ENCODE measurements at regions not wholly inside any gene's neighbourhood (a gene's known extent, or its start where the extent isn't known, plus 50 kb on each side); places are given as distances from the start of the nearest gene placed in this dataset.

DNA sequence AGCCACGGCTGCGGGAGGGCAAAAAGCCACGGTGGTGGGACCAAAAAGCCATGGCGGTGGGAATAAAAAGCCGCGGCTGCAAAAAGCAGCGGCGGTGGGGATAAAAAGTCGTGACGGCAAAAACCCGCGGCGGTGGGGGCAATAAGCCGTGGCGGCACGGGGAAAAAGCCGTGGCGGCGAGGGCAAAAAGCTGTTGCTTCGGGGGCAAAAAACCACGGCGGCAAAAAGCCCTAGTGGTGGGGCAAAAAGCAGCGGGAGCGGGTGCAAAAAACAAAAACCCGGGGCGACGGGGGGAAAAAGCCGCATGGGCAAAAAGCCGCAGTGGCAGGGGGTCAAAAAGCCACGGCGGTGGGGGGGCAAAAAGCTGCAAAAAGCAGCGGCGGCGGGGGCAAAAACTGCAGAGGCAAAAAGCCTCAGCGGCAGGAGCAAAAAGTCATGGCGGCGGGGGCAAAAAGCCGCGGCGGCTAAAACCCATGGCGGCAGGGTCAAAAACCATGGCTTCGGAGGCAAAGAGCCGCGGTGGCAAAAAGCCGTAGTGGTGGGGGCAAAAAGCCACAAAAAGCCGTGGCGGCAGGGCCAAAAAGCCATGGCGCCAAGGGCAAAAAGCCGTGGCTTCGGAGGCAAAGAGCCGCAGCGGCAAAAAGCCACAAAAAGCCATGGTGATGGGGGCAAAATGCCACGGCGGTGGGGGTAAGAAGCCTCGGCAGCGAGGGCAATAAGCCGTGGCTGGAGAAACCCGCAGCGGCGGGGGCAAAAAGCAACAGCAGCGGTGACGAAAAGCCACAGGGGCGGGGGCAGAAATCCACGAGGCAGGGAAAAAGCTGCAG, 525.8 kb downstream of the ZNF33B start:
- Histone ChIP-seq H3K27me3 (replicated peaks in 1 of 2; ENCODE audit: control insufficient read depth in 2 of 2, extremely low read depth in 1 of 2, insufficient read depth in 2 of 2, low read length in 1 of 2) (no peaks in the 10 kb centered on the region), H3K36me3 (ENCODE audit: control insufficient read depth in 2 of 2, extremely low read depth in 1 of 2, insufficient read depth in 1 of 2, low read length in 1 of 2) (no peaks in the 10 kb centered on the region), H3K27ac (ENCODE audit: low read length) (no peak overlapping the region), H3K9me3 (no peaks in the 10 kb centered on the region), H3K4me1 (ENCODE audit: control insufficient read depth in 1 of 2, extremely low read depth in 1 of 2, insufficient read depth in 2 of 2, low read length in 2 of 2) (no peaks in the 10 kb centered on the region), H3K4me3 (ENCODE audit: control insufficient read depth in 1 of 2, extremely low read depth in 1 of 2, low read length in 1 of 2) (no peak overlapping the region)
- H3K27ac Mint-ChIP-seq: no peak overlapping the region
- H3K4me3 Mint-ChIP-seq: no peak overlapping the region
- ChIA-PET CTCF (no interaction called here), POLR2A (no interaction called here)
- no peak for ATAC-seq (replicated peaks in 1 of 4)
- DNase-seq: no peak
- 85% methylated on average over 64 of the region's 64 CpGs for WGBS (ENCODE audit: insufficient coverage)
- H3K27me3 Mint-ChIP-seq: no peaks in the 10 kb centered on the region
- H3K4me1 Mint-ChIP-seq: no peaks in the 10 kb centered on the region
- H3K36me3 Mint-ChIP-seq: no peaks in the 10 kb centered on the region
- peaks cover 3 to 14% (median 5%) of the 10 kb centered on the region in 3 donors for H3K9me3 Mint-ChIP-seq

DNA sequence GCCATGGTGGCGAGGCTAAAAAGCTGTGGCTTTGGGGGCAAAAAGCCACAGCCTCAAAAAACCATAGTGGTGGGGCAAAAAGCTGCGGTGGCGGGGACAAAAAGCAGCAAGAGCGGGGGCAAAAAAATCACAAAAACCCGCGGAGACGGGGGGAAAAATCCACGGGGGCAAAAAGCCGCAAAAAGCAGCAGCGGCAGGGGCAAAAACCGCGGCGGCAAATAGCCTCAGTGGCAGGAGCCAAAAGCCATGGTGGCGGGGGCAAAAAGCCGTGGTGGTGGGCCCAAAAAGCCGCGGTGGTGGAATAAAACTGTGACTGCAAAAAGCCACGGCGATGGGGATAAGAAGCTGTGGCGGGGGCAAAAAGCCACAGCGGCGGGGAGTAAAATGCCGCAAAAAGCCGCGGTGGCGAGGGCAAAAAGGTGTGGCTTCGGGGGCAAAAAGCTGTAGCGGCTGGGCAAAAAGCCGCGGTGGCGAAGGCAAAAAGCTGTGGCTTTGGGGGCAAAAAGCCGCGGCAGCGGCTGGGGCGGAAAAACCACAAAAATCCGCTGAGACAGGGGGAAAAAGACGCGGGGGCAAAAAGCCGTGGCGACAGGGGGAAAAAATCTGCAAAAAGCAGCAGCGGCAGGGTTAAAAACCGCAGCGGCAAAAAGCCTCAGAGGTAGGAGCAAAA, 526.6 kb downstream of the ZNF33B start:
- no peaks in the 10 kb centered on the region for H3K9me3 ChIP-seq
- Mint-ChIP-seq H3K36me3 (no peaks in the 10 kb centered on the region), H3K27ac (no peak overlapping the region), H3K4me1 (no peaks in the 10 kb centered on the region), H3K4me3 (no peak overlapping the region), H3K9me3 (peaks cover 3 to 11% (median 5%) of the 10 kb centered on the region in 3 donors), H3K27me3 (no peaks in the 10 kb centered on the region)
- DNase-seq (no peak), ATAC-seq (replicated peaks in 1 of 4) (no peak)
- ChIA-PET CTCF (no interaction called here), POLR2A (no interaction called here)
- WGBS (ENCODE audit: insufficient coverage): 87% methylated on average over 43 of the region's 43 CpGs
- peak overlapping the region in 1 of 2 donors; percentile 38 for H3K4me3 ChIP-seq (ENCODE audit: control insufficient read depth in 1 of 2, extremely low read depth in 1 of 2, low read length in 1 of 2)
- H3K27ac ChIP-seq (ENCODE audit: low read length): no peak overlapping the region
- no peaks in the 10 kb centered on the region for H3K36me3 ChIP-seq (ENCODE audit: control insufficient read depth in 2 of 2, extremely low read depth in 1 of 2, insufficient read depth in 1 of 2, low read length in 1 of 2)
- no peaks in the 10 kb centered on the region for H3K4me1 ChIP-seq (ENCODE audit: control insufficient read depth in 1 of 2, extremely low read depth in 1 of 2, insufficient read depth in 2 of 2, low read length in 2 of 2)
- H3K27me3 ChIP-seq (replicated peaks in 1 of 2; ENCODE audit: control insufficient read depth in 2 of 2, extremely low read depth in 1 of 2, insufficient read depth in 2 of 2, low read length in 1 of 2): no peaks in the 10 kb centered on the region

DNA sequence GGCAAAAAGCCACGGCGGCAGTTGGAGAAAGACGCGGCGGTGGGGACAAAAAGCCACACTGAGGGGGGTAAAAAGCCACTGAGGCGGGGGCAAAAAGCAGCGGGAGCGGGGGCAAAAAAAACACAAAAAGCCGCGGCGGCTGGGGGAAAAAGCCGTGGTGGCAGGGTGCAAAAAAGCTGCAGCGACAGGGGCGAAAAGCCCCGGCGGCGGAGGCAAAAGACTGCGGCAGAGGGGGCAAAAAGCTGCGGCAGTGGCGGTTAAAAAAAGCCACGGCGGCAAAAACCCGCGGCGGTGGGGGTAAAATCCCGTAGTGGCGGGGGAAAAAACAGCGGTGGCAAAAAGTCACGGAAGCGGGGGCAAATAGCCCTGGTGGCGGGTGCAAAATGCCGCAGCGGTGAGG, 527.3 kb downstream of the ZNF33B start:
- H3K36me3 ChIP-seq (ENCODE audit: control insufficient read depth in 2 of 2, extremely low read depth in 1 of 2, insufficient read depth in 1 of 2, low read length in 1 of 2): no peaks in the 10 kb centered on the region
- CTCF ChIA-PET: no interaction called here
- no peak for ATAC-seq (replicated peaks in 1 of 4)
- no peak overlapping the region for H3K4me3 Mint-ChIP-seq
- H3K4me1 ChIP-seq (ENCODE audit: control insufficient read depth in 1 of 2, extremely low read depth in 1 of 2, insufficient read depth in 2 of 2, low read length in 2 of 2): no peaks in the 10 kb centered on the region
- no peak for DNase-seq
- H3K36me3 Mint-ChIP-seq: no peaks in the 10 kb centered on the region
- H3K27ac Mint-ChIP-seq: no peak overlapping the region
- peaks cover 6 to 11% (median 9%) of the 10 kb centered on the region in 3 donors for H3K9me3 Mint-ChIP-seq
- POLR2A ChIA-PET: no interaction called here
- no peaks in the 10 kb centered on the region for H3K4me1 Mint-ChIP-seq
- WGBS (ENCODE audit: insufficient coverage): 86% methylated on average over 17 of the region's 33 CpGs
- no peak overlapping the region for H3K27ac ChIP-seq (ENCODE audit: low read length)
- H3K4me3 ChIP-seq (ENCODE audit: control insufficient read depth in 1 of 2, extremely low read depth in 1 of 2, low read length in 1 of 2): no peak overlapping the region
- H3K9me3 ChIP-seq: no peaks in the 10 kb centered on the region
- no peaks in the 10 kb centered on the region for H3K27me3 Mint-ChIP-seq
- no peaks in the 10 kb centered on the region for H3K27me3 ChIP-seq (replicated peaks in 1 of 2; ENCODE audit: control insufficient read depth in 2 of 2, extremely low read depth in 1 of 2, insufficient read depth in 2 of 2, low read length in 1 of 2)

Data from T-cell (primary cell).